GM19463 (cell line): ENCODE measurements at regions not wholly inside any gene's neighbourhood (a gene's known extent, or its start where the extent isn't known, plus 50 kb on each side); places are given as distances from the start of the nearest gene placed in this dataset.
A peak's percentile ranks its signal among the peaks of the same experiment; 100 is the strongest.

Experiments used
- ATAC-seq: cut with Tn5 transposase; IDR thresholded peaks from one replicate; pipeline ENCODE4 v1.9.1; 2021; ENCODE audit warnings: mild to moderate bottlenecking, moderate library complexity; ENCODE audit not compliant: unreplicated experiment

GRCh38 chr13:73248154-73248553, 189.3 kb downstream of the KLF5 start:
- ATAC-seq, result no peak

GRCh38 chr13:73245246-73245645, 186.4 kb downstream of the KLF5 start:
- no peak for ATAC-seq

- ATAC-seq, result no peak
Observed at GRCh38 chr13:73244467-73244866, 185.7 kb downstream of the KLF5 start.

- no peak for ATAC-seq
Observed at GRCh38 chr13:73242515-73243015, 183.8 kb downstream of the KLF5 start.

GRCh38 chr13:73240193-73240592, 181.4 kb downstream of the KLF5 start:
- ATAC-seq, result no peak

- ATAC-seq, result no peak
Observed at GRCh38 chr13:73235385-73235784, 176.6 kb downstream of the KLF5 start.

- no peak for ATAC-seq
Observed at GRCh38 chr13:73231471-73231870, 172.7 kb downstream of the KLF5 start.

- no peak for ATAC-seq
Observed at GRCh38 chr13:73230716-73231115, 171.9 kb downstream of the KLF5 start.

- peak; percentile 46 for ATAC-seq
Observed at GRCh38 chr13:73228546-73228945, 169.7 kb downstream of the KLF5 start.

GRCh38 chr13:73225990-73226389, 167.2 kb downstream of the KLF5 start:
- no peak for ATAC-seq

GRCh38 chr13:73224703-73225102, 165.9 kb downstream of the KLF5 start:
- ATAC-seq, result no peak

- ATAC-seq, result peak; percentile 97
Observed at GRCh38 chr13:73223372-73223781, 164.6 kb downstream of the KLF5 start.

- ATAC-seq, result no peak
Observed at GRCh38 chr13:73222627-73223305, 164.0 kb downstream of the KLF5 start.

- ATAC-seq, result no peak
Observed at GRCh38 chr13:73220966-73221720, 162.3 kb downstream of the KLF5 start.

- no peak for ATAC-seq
Observed at GRCh38 chr13:73218181-73218580, 159.4 kb downstream of the KLF5 start.

GRCh38 chr13:73216381-73216831, 157.6 kb downstream of the KLF5 start:
- no peak for ATAC-seq

GRCh38 chr13:73215823-73216222, 157.0 kb downstream of the KLF5 start:
- ATAC-seq, result no peak

- no peak for ATAC-seq
Observed at GRCh38 chr13:73212482-73212881, 153.7 kb downstream of the KLF5 start.

- no peak for ATAC-seq
Observed at GRCh38 chr13:73210218-73210883, 151.5 kb downstream of the KLF5 start.

GRCh38 chr13:73204952-73205351, 146.1 kb downstream of the KLF5 start:
- no peak for ATAC-seq

- ATAC-seq, result no peak
Observed at GRCh38 chr13:73201626-73202025, 142.8 kb downstream of the KLF5 start.

GRCh38 chr13:73198991-73199411, 140.2 kb downstream of the KLF5 start:
- no peak for ATAC-seq
